ENCODE measurements at regions not wholly inside any gene's neighbourhood (a gene's known extent, or its start where the extent isn't known, plus 50 kb on each side); places are given as distances from the start of the nearest gene placed in this dataset.

DNA sequence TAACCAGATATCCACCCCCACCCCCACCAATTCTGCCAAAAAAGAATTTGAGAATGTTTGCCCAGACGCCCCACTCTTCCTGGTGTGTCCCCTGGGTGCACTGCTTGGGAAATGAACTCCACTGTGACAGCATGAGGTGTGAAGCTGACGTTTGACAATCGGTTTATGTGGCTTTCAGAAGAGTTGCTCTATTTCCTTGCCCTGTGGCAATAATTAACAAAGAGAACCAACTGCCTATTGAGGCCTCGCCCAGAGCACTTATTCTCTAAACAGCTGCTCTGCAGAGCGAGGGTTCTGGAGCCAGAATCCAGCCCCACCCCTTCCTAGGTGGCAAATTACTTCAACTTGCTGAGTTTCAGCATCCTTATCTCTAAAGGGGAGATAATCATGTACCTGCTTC is 115.8 kb upstream of the SIX3 start:
- ChIA-PET CTCF (interaction anchor here (1.3 to 1.6 kb wide), 3 partner anchors 17 to 346 kb away, joined by 3 to 4 read pairs (median 4); no protein-coding TSS in a partner anchor), POLR2A (no interaction called here)
- no peak for DNase-seq (ENCODE audit: extremely low spot score)
- TF ChIP-seq, protein P1, sequence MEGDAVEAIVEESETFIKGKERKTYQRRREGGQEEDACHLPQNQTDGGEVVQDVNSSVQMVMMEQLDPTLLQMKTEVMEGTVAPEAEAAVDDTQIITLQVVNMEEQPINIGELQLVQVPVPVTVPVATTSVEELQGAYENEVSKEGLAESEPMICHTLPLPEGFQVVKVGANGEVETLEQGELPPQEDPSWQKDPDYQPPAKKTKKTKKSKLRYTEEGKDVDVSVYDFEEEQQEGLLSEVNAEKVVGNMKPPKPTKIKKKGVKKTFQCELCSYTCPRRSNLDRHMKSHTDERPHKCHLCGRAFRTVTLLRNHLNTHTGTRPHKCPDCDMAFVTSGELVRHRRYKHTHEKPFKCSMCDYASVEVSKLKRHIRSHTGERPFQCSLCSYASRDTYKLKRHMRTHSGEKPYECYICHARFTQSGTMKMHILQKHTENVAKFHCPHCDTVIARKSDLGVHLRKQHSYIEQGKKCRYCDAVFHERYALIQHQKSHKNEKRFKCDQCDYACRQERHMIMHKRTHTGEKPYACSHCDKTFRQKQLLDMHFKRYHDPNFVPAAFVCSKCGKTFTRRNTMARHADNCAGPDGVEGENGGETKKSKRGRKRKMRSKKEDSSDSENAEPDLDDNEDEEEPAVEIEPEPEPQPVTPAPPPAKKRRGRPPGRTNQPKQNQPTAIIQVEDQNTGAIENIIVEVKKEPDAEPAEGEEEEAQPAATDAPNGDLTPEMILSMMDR (IDR thresholded peaks at IDR 0.05; ENCODE audit: control extremely low read depth, extremely low read depth, low read depth, missing control alignments), result no peak

DNA sequence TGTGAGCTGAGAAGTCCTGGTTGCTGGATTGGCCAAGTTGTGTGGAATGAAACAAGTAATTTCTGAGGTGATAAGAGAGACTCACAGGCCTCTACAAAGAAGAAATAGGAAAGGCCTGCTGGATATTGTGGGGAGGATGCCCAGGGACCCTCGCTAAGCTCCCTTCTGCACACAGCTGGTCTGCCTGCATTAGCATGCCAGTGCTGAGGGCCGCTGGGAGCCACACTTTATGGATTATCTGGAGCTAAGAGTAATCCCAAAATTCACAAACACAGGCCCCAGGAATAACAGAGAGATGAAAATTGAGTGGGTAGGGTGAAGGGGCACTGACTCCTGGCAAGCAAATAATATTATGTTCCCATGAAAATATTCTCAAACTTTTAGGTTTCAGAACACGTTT is 114.9 kb upstream of the SIX3 start:
- ChIA-PET POLR2A (no interaction called here), CTCF (interaction anchor here (1.5 kb wide), 1 partner anchor 347 kb away, joined by 3 read pairs; no protein-coding TSS in a partner anchor)
- no peak for DNase-seq (ENCODE audit: extremely low spot score)
- TF ChIP-seq, protein P1 (IDR thresholded peaks at IDR 0.05; ENCODE audit: control extremely low read depth, extremely low read depth, low read depth, missing control alignments), result no peak

DNA sequence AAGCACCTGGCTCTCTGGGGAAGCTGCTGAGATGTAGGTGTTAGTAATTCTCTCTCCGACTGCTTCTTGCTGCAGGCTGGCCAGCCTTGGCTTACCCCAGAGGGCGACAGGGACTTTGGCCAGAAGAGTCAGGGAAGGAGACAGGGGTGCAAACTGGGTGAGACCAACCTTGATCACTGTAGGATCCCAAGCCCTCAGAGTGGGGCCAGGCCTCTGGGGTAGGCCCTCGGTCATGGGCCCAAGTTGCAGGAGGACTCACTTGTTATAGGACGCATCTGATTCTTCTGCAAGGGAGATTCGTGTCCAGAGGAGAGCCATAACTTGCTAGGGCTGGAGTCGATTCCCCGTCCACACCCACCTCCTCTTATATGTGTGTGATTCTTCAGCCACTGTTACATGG is 111.7 kb upstream of the SIX3 start:
- ChIA-PET POLR2A (no interaction called here), CTCF (no interaction called here)
- no peak for DNase-seq (ENCODE audit: extremely low spot score)
- TF ChIP-seq, protein P1 (IDR thresholded peaks at IDR 0.05; ENCODE audit: control extremely low read depth, extremely low read depth, low read depth, missing control alignments), result no peak

DNA sequence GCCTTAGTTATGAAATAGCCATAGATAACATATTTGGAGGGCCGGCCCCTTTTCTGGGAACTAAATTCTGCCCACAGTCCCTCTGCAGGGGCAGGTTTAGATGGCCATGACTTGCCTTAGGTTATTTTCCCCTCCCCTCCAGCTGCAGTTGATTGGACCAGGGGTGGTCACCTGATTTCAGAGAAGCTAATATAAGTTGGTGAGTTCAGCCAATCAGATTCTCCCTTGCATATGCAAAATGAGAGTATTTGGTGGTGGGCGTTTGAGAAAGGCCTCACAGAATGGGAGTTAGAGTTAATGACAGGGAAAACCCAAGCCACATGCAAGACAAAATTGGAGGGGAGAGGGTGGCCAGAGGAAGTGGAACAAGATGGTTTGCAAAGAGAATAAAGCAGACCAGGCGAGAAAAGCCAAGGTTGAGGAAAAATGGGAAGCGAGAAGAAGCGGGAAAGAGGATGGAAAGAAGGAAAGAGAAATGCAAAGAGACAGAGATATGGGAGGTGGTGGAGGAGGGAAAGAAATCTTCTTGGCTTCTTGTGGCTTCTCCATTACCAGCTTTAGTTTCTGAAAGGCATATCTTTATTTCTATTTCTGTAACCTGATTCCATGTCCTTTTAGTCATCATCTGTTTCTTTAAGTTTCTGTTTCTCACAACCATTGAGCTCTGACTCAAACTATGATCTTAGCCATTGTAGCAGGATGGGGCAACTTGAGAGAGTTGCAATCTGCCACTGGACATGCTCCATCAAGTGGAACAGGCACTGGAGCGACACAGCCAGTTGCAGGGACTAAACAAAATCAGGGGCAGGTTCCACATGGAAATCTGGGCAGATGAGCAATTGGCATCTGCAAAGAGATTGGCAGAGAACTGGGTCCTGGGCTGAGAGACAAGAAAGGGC is 108.1 kb upstream of the SIX3 start:
- POLR2A ChIA-PET, result no interaction called here
- TF ChIP-seq, protein P1 (IDR thresholded peaks at IDR 0.05; ENCODE audit: control extremely low read depth, extremely low read depth, low read depth, missing control alignments), result no peak
- DNase-seq (ENCODE audit: extremely low spot score), result no peak
- CTCF ChIA-PET, result interaction anchor here (0.8 to 1.8 kb wide), 2 partner anchors 11 to 122 kb away, joined by 3 to 5 read pairs; no protein-coding TSS in a partner anchor

DNA sequence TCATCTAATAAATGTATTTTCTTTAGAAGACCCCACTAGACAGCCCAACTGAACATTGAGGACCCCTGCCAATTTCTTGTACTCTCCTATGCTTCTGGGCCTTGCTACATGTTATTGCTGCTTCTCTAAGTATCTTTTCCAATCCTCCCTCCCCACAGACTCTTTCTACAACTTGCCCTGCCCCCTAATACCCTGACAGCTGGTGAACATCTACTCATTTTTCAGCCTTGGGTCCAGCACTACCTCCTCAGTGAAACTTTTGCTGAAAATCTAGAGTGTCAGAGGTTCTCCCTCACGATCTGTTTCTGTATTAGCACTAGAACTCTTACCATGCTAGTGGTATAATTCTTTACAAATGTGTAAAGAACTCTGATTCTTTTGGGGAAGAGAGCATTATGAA is 106.8 kb upstream of the SIX3 start:
- TF ChIP-seq, protein P1 (IDR thresholded peaks at IDR 0.05; ENCODE audit: control extremely low read depth, extremely low read depth, low read depth, missing control alignments), result no peak
- POLR2A ChIA-PET, result no interaction called here
- CTCF ChIA-PET, result interaction anchor here (1.4 to 1.8 kb wide), 2 partner anchors 10 to 41 kb away, joined by 3 to 5 read pairs; no protein-coding TSS in a partner anchor
- DNase-seq (ENCODE audit: extremely low spot score), result no peak

DNA sequence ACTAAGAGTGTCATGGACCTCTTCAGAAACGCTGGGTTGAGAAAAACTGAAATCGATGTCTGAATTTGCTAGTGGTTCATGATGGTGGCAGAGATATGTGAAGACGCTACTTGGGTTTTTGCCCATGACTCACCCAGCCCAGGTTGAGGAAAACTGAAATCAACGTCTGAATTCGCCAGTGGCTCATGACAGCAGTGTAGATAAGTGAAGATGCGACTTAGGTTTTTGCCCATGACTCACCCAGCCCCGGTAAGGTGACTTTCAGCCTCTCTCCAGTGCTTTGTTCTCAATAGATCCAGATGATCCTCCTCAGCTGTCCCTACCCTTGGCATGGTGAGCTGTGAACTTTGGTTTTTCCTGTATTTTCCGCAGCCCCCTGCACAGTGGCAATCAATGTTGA is 105.3 kb upstream of the SIX3 start:
- no peak for DNase-seq (ENCODE audit: extremely low spot score)
- CTCF ChIA-PET, result interaction anchor here (1.4 kb wide), 1 partner anchor 43 kb away, joined by 3 read pairs; no protein-coding TSS in a partner anchor
- TF ChIP-seq, protein P1 (IDR thresholded peaks at IDR 0.05; ENCODE audit: control extremely low read depth, extremely low read depth, low read depth, missing control alignments), result no peak
- POLR2A ChIA-PET, result no interaction called here

All from GM10248 (cell line).